ENCODE measurements at regions not wholly inside any gene's neighbourhood (a gene's known extent, or its start where the extent isn't known, plus 50 kb on each side); places are given as distances from the start of the nearest gene placed in this dataset.
"Not testable (repeated sequence)": the region's sequence is repeated elsewhere in the genome, so short reads cannot be mapped to it uniquely, and the experiment has no call there.

DNA sequence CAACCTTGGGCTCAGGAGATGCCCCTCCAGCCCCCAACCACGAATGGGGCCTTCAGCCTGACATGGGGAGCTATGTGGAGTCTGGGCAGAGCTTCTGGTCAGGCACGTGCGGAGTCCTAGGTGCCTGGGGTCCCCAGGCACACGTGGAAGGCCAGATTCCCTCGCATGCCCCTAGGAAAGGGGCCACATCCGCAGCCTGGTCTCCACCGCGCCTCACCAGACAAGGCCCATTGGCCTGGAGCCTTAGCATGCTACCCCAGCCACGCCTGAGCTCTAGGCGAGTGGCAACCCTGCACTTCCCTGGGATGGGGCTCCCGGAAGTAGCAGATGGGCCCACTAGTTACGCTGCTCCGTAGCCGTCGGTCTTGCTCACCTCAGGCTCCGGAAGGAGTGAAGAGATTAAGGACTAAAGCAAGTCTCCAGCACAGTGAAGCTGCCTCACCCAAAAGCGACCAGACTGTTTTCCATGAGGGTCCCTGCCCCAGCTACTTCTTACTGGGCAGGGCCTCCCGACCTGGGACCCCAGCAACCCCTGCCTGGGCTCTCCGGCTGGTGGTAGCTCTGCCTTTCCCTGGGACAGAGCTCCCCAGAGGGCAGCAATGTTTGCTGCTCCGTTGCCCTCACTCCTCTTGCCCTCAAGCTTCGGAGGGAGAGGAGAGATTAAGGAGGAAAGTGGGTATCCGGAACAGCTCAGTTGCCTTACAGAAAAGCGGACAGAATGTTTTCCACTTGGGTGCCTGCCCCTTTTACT lies 93.2 kb upstream of the IMPG1 start:
- H3K9me3 Mint-ChIP-seq (ENCODE audit: unreplicated experiment), result no peaks in the 10 kb centered on the region
- peaks cover 5% of the 10 kb centered on the region for H3K36me3 Mint-ChIP-seq (ENCODE audit: unreplicated experiment)
- H3K4me3 Mint-ChIP-seq (ENCODE audit: unreplicated experiment), result no peak overlapping the region
- H3K27me3 Mint-ChIP-seq (ENCODE audit: unreplicated experiment), result peaks cover 3% of the 10 kb centered on the region
- H3K4me1 Mint-ChIP-seq (ENCODE audit: low read depth, unreplicated experiment), result no peaks in the 10 kb centered on the region
- TF ChIP-seq, protein P1, sequence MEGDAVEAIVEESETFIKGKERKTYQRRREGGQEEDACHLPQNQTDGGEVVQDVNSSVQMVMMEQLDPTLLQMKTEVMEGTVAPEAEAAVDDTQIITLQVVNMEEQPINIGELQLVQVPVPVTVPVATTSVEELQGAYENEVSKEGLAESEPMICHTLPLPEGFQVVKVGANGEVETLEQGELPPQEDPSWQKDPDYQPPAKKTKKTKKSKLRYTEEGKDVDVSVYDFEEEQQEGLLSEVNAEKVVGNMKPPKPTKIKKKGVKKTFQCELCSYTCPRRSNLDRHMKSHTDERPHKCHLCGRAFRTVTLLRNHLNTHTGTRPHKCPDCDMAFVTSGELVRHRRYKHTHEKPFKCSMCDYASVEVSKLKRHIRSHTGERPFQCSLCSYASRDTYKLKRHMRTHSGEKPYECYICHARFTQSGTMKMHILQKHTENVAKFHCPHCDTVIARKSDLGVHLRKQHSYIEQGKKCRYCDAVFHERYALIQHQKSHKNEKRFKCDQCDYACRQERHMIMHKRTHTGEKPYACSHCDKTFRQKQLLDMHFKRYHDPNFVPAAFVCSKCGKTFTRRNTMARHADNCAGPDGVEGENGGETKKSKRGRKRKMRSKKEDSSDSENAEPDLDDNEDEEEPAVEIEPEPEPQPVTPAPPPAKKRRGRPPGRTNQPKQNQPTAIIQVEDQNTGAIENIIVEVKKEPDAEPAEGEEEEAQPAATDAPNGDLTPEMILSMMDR (IDR thresholded peaks at IDR 0.05; ENCODE audit: partially characterized antibody, unreplicated experiment), result no peak
- H3K27ac Mint-ChIP-seq (ENCODE audit: unreplicated experiment), result no peak overlapping the region
- no peak for DNase-seq

DNA sequence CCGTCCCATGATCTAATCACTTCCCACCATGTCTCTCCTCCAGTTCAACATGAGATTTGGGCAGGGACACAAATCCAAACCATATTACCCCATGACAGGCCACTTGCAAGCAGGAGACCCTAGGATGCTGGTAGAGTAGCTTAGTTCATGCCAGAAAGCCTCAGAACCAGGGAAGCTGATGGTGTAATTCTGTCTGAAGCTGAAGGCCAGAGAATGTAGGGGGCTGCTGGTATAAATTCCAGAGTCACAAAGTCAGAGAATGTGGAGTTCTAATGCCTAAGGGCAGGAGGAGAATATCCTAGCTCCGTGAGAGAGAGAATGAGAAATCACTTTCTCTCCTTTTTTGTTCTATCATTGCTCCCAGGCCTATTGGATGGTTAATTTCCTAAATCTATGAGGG lies 90.3 kb upstream of the IMPG1 start:
- Mint-ChIP-seq H3K27me3 (ENCODE audit: unreplicated experiment) (peaks cover 3% of the 10 kb centered on the region), H3K9me3 (ENCODE audit: unreplicated experiment) (no peaks in the 10 kb centered on the region), H3K36me3 (ENCODE audit: unreplicated experiment) (peaks cover 13% of the 10 kb centered on the region), H3K4me3 (ENCODE audit: unreplicated experiment) (no peak overlapping the region), H3K27ac (ENCODE audit: unreplicated experiment) (no peak overlapping the region), H3K4me1 (ENCODE audit: low read depth, unreplicated experiment) (no peaks in the 10 kb centered on the region)
- no peak for DNase-seq
- TF ChIP-seq, protein P1 (IDR thresholded peaks at IDR 0.05; ENCODE audit: partially characterized antibody, unreplicated experiment), result no peak

DNA sequence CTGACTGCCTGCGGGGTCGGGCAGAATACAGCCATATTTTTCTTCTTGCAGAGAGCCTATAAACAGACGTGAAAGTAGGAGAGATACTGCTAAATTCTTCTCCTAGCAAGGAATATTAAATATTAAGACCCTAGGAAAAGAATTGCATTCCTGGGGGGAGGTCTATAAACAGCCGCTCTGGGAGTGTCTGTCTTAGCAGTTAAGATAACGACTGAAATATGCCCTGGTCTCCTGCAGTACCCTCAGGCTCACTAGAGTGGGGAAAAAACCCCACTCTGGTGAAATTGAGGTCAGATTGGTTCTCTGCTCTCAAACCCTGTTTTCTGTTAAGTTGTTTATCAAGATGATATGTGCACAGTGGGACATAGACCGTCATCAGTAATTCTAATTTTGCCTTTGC lies 85.3 kb upstream of the IMPG1 start:
- not testable (repeated sequence) for H3K4me3 Mint-ChIP-seq (ENCODE audit: unreplicated experiment); H3K9me3 Mint-ChIP-seq (ENCODE audit: unreplicated experiment); H3K4me1 Mint-ChIP-seq (ENCODE audit: low read depth, unreplicated experiment); H3K27me3 Mint-ChIP-seq (ENCODE audit: unreplicated experiment); H3K27ac Mint-ChIP-seq (ENCODE audit: unreplicated experiment)
- peak; percentile 9 for DNase-seq
- peaks cover 11% of the 10 kb centered on the region for H3K36me3 Mint-ChIP-seq (ENCODE audit: unreplicated experiment)

DNA sequence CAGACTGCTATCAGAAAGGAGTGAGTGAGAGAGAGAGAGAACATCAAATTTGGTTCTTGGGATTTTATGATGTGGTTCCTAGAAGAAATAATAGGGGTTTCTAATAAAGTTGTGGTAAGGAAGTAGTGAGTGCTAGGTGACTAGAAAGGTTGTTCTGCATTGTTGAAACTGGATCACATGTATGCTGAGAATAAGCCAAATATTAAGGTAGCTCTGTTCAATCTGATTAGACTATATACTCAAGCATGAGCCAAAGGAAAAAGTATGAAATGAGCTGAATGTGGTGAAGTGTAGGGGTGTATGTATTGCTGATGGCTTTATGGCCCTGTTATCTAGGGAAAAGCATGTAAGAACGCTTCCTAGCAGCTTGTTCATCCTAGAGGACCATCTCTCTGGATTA lies 63.0 kb upstream of the IMPG1 start:
- DNase-seq, result no peak
- Mint-ChIP-seq H3K9me3 (ENCODE audit: unreplicated experiment) (peaks cover 9% of the 10 kb centered on the region), H3K4me1 (ENCODE audit: low read depth, unreplicated experiment) (peaks cover 18% of the 10 kb centered on the region), H3K27ac (ENCODE audit: unreplicated experiment) (no peak overlapping the region), H3K27me3 (ENCODE audit: unreplicated experiment) (peaks cover 10% of the 10 kb centered on the region), H3K4me3 (ENCODE audit: unreplicated experiment) (no peak overlapping the region), H3K36me3 (ENCODE audit: unreplicated experiment) (peaks cover 2% of the 10 kb centered on the region)
- TF ChIP-seq, protein P1 (IDR thresholded peaks at IDR 0.05; ENCODE audit: partially characterized antibody, unreplicated experiment), result no peak

DNA sequence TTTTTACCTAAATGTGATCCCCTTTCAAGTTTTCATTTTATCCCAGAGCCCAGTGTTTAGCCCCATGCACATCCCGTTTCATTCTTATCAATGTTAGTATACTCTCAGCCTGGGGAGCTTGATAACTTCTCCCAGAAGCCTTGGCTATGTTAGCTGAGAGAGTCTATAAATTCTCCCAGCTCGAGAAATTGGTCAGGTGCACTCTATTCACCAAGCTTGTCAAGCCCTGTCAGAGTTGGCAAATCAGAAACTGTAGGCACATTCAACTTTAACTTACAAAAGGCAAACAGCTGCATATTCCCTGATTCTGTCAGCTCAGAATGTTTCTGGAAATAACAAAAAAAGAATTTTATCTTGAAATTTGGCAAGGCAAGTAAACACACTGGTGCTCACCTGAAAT lies 62.2 kb upstream of the IMPG1 start:
- no peaks in the 10 kb centered on the region for H3K36me3 Mint-ChIP-seq (ENCODE audit: unreplicated experiment)
- TF ChIP-seq, protein P1 (IDR thresholded peaks at IDR 0.05; ENCODE audit: partially characterized antibody, unreplicated experiment), result no peak
- DNase-seq, result no peak
- peaks cover 10% of the 10 kb centered on the region for H3K27me3 Mint-ChIP-seq (ENCODE audit: unreplicated experiment)
- no peak overlapping the region for H3K27ac Mint-ChIP-seq (ENCODE audit: unreplicated experiment)
- peak overlapping the region; percentile 0 for H3K4me3 Mint-ChIP-seq (ENCODE audit: unreplicated experiment)
- peaks cover 18% of the 10 kb centered on the region for H3K4me1 Mint-ChIP-seq (ENCODE audit: low read depth, unreplicated experiment)
- peaks cover 9% of the 10 kb centered on the region for H3K9me3 Mint-ChIP-seq (ENCODE audit: unreplicated experiment)

Measured in glutamatergic neuron (in vitro differentiated cells).